OCI-LY1 (cell line): ENCODE measurements at regions not wholly inside any gene's neighbourhood (a gene's known extent, or its start where the extent isn't known, plus 50 kb on each side); places are given as distances from the start of the nearest gene placed in this dataset.

ENCODE experiments used
- EZH2 ChIP-seq: fragments of 200-600 bp; sonication (generic), shearing (Covaris generic); IDR thresholded peaks from 2 replicates; pipeline ENCODE4 v1.8.0; 2017; ENCODE audit warnings: borderline replicate concordance, mixed run types, mild to moderate bottlenecking, antibody characterized with exemption, low read length, moderate library complexity, mixed read lengths
- TF ChIP-seq, protein P1 (sequence below): fragments of 200-600 bp; sonication (generic), shearing (Covaris generic); IDR thresholded peaks from 2 replicates; pipeline ENCODE4 v1.5.1; 2017; ENCODE audit warnings: mild to moderate bottlenecking, antibody characterized with exemption, low read length, moderate library complexity, mixed read lengths

DNA sequence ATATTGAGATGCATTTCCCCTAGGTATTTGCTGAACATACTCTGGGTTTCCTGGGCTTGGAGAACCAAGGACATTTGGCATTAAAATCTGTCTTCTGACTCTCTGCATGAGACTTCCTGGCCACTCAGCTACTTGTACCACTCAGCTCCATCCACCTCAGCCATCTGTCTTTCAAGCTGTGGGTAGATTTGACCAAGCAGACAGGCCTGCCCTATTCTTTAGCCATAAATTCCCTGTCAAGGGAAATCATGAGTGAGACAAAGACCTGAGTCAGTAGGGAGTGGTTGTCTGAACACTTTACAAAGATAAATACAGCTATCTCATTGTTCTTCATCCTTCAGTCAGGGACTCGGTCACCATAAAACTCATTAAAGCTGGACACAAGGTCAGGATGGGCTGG lies 399.1 kb downstream of the GPAM start:
- TF ChIP-seq, protein P1, sequence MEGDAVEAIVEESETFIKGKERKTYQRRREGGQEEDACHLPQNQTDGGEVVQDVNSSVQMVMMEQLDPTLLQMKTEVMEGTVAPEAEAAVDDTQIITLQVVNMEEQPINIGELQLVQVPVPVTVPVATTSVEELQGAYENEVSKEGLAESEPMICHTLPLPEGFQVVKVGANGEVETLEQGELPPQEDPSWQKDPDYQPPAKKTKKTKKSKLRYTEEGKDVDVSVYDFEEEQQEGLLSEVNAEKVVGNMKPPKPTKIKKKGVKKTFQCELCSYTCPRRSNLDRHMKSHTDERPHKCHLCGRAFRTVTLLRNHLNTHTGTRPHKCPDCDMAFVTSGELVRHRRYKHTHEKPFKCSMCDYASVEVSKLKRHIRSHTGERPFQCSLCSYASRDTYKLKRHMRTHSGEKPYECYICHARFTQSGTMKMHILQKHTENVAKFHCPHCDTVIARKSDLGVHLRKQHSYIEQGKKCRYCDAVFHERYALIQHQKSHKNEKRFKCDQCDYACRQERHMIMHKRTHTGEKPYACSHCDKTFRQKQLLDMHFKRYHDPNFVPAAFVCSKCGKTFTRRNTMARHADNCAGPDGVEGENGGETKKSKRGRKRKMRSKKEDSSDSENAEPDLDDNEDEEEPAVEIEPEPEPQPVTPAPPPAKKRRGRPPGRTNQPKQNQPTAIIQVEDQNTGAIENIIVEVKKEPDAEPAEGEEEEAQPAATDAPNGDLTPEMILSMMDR: no peak
- no peak for TF ChIP-seq EZH2
